ENCODE measurements at regions not wholly inside any gene's neighbourhood (a gene's known extent, or its start where the extent isn't known, plus 50 kb on each side); places are given as distances from the start of the nearest gene placed in this dataset.

- H3K4me1 Mint-ChIP-seq: no peaks in the 10 kb centered on the region
- peaks cover 0 to 9% (median 0%) of the 10 kb centered on the region in 5 donors for H3K27me3 Mint-ChIP-seq
- peaks cover 0 to 13% (median 0%) of the 10 kb centered on the region in 9 donors for H3K9me3 Mint-ChIP-seq
- ATAC-seq (no peak), DNase-seq (no peak)
- POLR2A ChIA-PET: no interaction called here
- no peaks in the 10 kb centered on the region for H3K36me3 Mint-ChIP-seq
- H3K4me3 Mint-ChIP-seq: no peak overlapping the region
- H3K27ac Mint-ChIP-seq: no peak overlapping the region
These were observed 433.1 kb downstream of the ADAMTS20 start for GRCh38 chr12:43118881-43119280.

GRCh38 chr12:43118234-43118633, 433.8 kb downstream of the ADAMTS20 start:
- POLR2A ChIA-PET: no interaction called here
- Mint-ChIP-seq H3K27ac (no peak overlapping the region), H3K4me1 (no peaks in the 10 kb centered on the region), H3K4me3 (no peak overlapping the region), H3K36me3 (no peaks in the 10 kb centered on the region), H3K9me3 (peaks cover 0 to 13% (median 0%) of the 10 kb centered on the region in 9 donors), H3K27me3 (peaks cover 0 to 9% (median 0%) of the 10 kb centered on the region in 5 donors)
- DNase-seq (no peak), ATAC-seq (no peak)

GRCh38 chr12:43117226-43117930, 434.6 kb downstream of the ADAMTS20 start:
- POLR2A ChIA-PET: no interaction called here
- Mint-ChIP-seq H3K27ac (no peak overlapping the region), H3K9me3 (peaks cover 0 to 13% (median 0%) of the 10 kb centered on the region in 9 donors), H3K4me3 (no peak overlapping the region), H3K4me1 (no peaks in the 10 kb centered on the region), H3K27me3 (peaks cover 0 to 9% (median 0%) of the 10 kb centered on the region in 5 donors), H3K36me3 (no peaks in the 10 kb centered on the region)
- DNase-seq: no peak
- ATAC-seq: no peak

- H3K4me1 Mint-ChIP-seq: no peaks in the 10 kb centered on the region
- POLR2A ChIA-PET: no interaction called here
These were observed 436.4 kb downstream of the ADAMTS20 start for GRCh38 chr12:43115441-43116160.

GRCh38 chr12:43114316-43114715, 437.7 kb downstream of the ADAMTS20 start:
- no peak for ATAC-seq
- Mint-ChIP-seq H3K27ac (no peak overlapping the region), H3K4me3 (no peak overlapping the region), H3K27me3 (no peaks in the 10 kb centered on the region), H3K36me3 (no peaks in the 10 kb centered on the region), H3K9me3 (peaks cover 0 to 15% (median 6%) of the 10 kb centered on the region in 9 donors), H3K4me1 (no peaks in the 10 kb centered on the region)
- POLR2A ChIA-PET: no interaction called here
- DNase-seq: no peak

More at GRCh38 chr12:43115441-43116160, 436.4 kb downstream of the ADAMTS20 start:
- no peak for ATAC-seq
- Mint-ChIP-seq H3K27me3 (no peaks in the 10 kb centered on the region), H3K27ac (no peak overlapping the region), H3K36me3 (no peaks in the 10 kb centered on the region), H3K4me3 (no peak overlapping the region), H3K9me3 (peaks cover 0 to 4% (median 2%) of the 10 kb centered on the region in 9 donors)
- no peak for DNase-seq

GRCh38 chr12:43113616-43114015, 438.4 kb downstream of the ADAMTS20 start:
- ATAC-seq: no peak
- peaks cover 0 to 21% (median 4%) of the 10 kb centered on the region in 9 donors for H3K9me3 Mint-ChIP-seq
- no peaks in the 10 kb centered on the region for H3K4me1 Mint-ChIP-seq
- no peak for DNase-seq
- H3K4me3 Mint-ChIP-seq: no peak overlapping the region
- H3K27ac Mint-ChIP-seq: no peak overlapping the region
- POLR2A ChIA-PET: no interaction called here
- H3K36me3 Mint-ChIP-seq: no peaks in the 10 kb centered on the region
- no peaks in the 10 kb centered on the region for H3K27me3 Mint-ChIP-seq

- H3K9me3 Mint-ChIP-seq: peaks cover 0 to 26% (median 4%) of the 10 kb centered on the region in 9 donors
- DNase-seq (no peak), ATAC-seq (no peak)
- H3K27me3 Mint-ChIP-seq: no peaks in the 10 kb centered on the region
- no peaks in the 10 kb centered on the region for H3K4me1 Mint-ChIP-seq
- no peak overlapping the region for H3K27ac Mint-ChIP-seq
- POLR2A ChIA-PET: no interaction called here
- H3K4me3 Mint-ChIP-seq: no peak overlapping the region
- no peaks in the 10 kb centered on the region for H3K36me3 Mint-ChIP-seq
These were observed 438.9 kb downstream of the ADAMTS20 start for GRCh38 chr12:43113135-43113534.

- H3K36me3 Mint-ChIP-seq: no peaks in the 10 kb centered on the region
- POLR2A ChIA-PET: no interaction called here
These were observed 439.7 kb downstream of the ADAMTS20 start for GRCh38 chr12:43112101-43112920.

GRCh38 chr12:43111608-43112007, 440.4 kb downstream of the ADAMTS20 start:
- no peak for ATAC-seq
- no peaks in the 10 kb centered on the region for H3K36me3 Mint-ChIP-seq
- H3K4me1 Mint-ChIP-seq: no peaks in the 10 kb centered on the region
- POLR2A ChIA-PET: no interaction called here
- DNase-seq: no peak
- no peak overlapping the region for H3K27ac Mint-ChIP-seq
- H3K27me3 Mint-ChIP-seq: no peaks in the 10 kb centered on the region
- H3K4me3 Mint-ChIP-seq: no peak overlapping the region
- peaks cover 0 to 30% (median 4%) of the 10 kb centered on the region in 9 donors for H3K9me3 Mint-ChIP-seq

More at GRCh38 chr12:43112101-43112920, 439.7 kb downstream of the ADAMTS20 start:
- H3K27ac Mint-ChIP-seq: no peak overlapping the region
- DNase-seq (no peak), ATAC-seq (no peak)
- no peak overlapping the region for H3K4me3 Mint-ChIP-seq
- peaks cover 0 to 26% (median 4%) of the 10 kb centered on the region in 9 donors for H3K9me3 Mint-ChIP-seq
- no peaks in the 10 kb centered on the region for H3K4me1 Mint-ChIP-seq
- no peaks in the 10 kb centered on the region for H3K27me3 Mint-ChIP-seq

- Mint-ChIP-seq H3K27me3 (no peaks in the 10 kb centered on the region), H3K36me3 (no peaks in the 10 kb centered on the region), H3K27ac (no peak overlapping the region), H3K4me1 (no peaks in the 10 kb centered on the region), H3K9me3 (peaks cover 0 to 32% (median 4%) of the 10 kb centered on the region in 9 donors), H3K4me3 (no peak overlapping the region)
- no peak for DNase-seq
- POLR2A ChIA-PET: no interaction called here
- no peak for ATAC-seq
These were observed 442.2 kb downstream of the ADAMTS20 start for GRCh38 chr12:43109631-43110345.

- DNase-seq (no peak), ATAC-seq (no peak)
- Mint-ChIP-seq H3K4me1 (no peaks in the 10 kb centered on the region), H3K36me3 (no peaks in the 10 kb centered on the region), H3K9me3 (peaks cover 0 to 32% (median 4%) of the 10 kb centered on the region in 9 donors), H3K27ac (no peak overlapping the region), H3K27me3 (no peaks in the 10 kb centered on the region), H3K4me3 (no peak overlapping the region)
- POLR2A ChIA-PET: no interaction called here
These were observed 443.3 kb downstream of the ADAMTS20 start for GRCh38 chr12:43108656-43109055.

- no peaks in the 10 kb centered on the region for H3K27me3 Mint-ChIP-seq
- ATAC-seq: no peak
- no peak overlapping the region for H3K4me3 Mint-ChIP-seq
- no peak overlapping the region for H3K27ac Mint-ChIP-seq
- peaks cover 0 to 32% (median 8%) of the 10 kb centered on the region in 9 donors for H3K9me3 Mint-ChIP-seq
- POLR2A ChIA-PET: no interaction called here
- H3K36me3 Mint-ChIP-seq: no peaks in the 10 kb centered on the region
- DNase-seq: no peak
- H3K4me1 Mint-ChIP-seq: no peaks in the 10 kb centered on the region
These were observed 444.8 kb downstream of the ADAMTS20 start for GRCh38 chr12:43107026-43107775.

Measured in naive thymus-derived CD8-positive, alpha-beta T cell (primary cell).